ENCODE measurements at regions not wholly inside any gene's neighbourhood (a gene's known extent, or its start where the extent isn't known, plus 50 kb on each side); places are given as distances from the start of the nearest gene placed in this dataset.
"Not testable (repeated sequence)": the region's sequence is repeated elsewhere in the genome, so short reads cannot be mapped to it uniquely, and the experiment has no call there.

DNA sequence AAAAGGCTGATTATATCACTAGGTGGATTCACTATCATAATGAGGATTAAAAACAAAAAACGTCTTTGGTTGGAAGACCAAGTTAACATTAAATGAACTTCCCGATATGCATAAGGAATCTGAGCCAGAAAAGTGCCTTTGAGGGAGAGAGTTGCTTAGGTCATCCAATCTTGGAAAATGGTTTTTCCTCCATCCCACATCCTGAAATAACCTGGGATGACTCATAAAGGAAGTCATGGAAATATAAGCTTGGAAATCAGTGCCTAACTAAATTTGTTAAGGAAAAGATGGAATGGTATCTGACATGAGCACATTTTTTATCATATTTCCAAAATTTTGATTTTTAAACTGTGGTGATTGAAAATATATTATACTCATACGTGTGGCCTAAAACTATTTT, 66.0 kb downstream of the KBTBD8 start:
- in situ Hi-C loops (cut with MboI; ENCODE audit: low pct_unique_long_range_greater_than_20kb, low sequenced_read_pairs) = no loop called here
- DNase-seq = no peak

DNA sequence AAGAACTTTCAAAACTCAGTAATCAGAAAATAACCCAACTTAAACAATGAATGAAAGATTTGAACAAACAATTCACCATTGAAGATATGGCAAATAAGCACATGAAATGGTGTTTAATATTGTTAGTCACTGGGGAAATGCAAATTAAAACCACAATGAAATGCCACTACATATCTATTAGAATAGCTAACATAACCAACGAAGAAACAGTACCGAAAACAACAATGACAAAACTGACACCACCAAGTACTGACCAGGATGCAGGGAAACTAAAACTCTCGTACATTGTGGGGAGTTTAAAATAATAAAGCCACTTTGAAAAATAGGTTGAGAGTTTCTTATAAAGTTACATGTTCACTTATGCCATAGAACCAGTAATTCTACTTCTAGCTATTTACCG, 69.1 kb downstream of the KBTBD8 start:
- in situ Hi-C loops (cut with MboI; ENCODE audit: low pct_unique_long_range_greater_than_20kb, low sequenced_read_pairs) = no loop called here
- DNase-seq = no peak

DNA sequence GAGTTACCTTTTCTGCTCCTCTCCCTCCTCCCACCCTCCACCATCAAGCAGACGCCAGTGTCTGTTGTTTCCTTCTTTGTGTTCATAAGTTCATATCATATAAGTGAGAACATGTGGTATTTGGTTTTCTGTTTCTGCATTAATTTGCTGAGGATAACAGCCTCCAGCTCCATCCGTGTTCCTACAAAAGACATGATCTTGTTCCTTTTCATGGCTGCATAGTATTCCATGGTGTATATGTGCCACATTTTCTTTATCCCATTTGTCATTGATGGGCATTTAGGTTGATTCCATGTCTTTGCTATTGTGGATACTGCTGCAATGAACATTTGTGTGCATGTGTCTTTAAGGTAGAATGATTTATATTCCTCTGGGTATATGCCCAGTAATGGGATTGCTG, 74.5 kb downstream of the KBTBD8 start:
- in situ Hi-C loops (cut with MboI; ENCODE audit: low pct_unique_long_range_greater_than_20kb, low sequenced_read_pairs); DNase-seq: not testable (repeated sequence)

DNA sequence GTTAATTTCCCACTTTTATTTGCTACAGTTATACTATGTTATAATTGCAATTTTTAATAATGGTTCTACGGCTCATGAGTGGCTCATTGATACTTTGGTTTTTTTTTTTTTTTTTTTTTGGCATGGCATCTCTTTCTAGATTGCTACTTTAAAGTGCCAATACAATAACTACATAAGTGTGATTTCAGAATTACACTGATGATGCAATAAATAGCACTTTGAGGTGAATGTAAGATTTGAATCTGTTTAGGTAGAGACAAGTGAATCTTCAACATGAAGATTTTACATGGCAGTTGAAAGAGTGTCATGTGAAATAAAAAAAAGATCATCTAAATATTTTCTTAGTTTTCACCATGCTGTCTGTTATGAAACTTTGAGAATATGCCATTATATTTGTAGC, 75.7 kb downstream of the KBTBD8 start:
- in situ Hi-C loops (cut with MboI; ENCODE audit: low pct_unique_long_range_greater_than_20kb, low sequenced_read_pairs) = no loop called here
- no peak for DNase-seq

DNA sequence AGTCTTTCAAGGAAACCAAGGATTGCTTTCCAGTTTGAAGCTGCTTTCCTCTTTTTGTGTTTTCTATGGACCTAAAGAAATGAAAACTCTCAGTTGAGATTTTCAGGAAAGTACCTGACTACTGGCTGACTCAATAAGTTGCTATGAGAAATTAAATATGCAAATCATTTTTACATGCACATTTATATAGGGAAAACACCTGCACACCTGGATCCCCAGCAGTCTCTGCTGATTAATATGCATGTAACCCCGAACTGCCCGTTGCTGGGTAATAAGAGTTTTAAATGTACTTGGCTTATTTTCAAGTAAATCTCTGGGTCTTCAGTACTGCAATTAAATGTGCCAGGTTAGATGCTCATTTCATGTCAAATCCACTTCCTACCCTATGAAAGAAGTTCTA, 77.2 kb downstream of the KBTBD8 start:
- DNase-seq = no peak
- in situ Hi-C loops (cut with MboI; ENCODE audit: low pct_unique_long_range_greater_than_20kb, low sequenced_read_pairs) = no loop called here

DNA sequence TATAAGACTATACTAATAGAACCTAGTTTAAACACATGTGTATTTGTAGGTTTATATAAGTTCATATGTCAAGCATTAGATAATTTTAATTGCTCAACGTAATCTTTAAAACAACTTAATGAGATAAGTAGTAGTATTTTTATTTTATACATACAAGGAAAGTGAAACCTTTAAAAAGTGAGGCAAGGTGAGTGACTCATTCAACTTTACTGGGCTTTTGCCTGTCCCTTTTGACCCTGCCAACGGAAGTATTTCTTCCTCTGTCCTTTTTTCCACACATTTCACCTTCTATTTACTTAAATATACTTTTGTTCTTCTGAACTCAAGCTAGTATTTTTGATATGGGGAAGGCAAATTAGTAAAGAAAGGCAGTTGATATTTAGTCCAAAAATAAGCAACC, 78.5 kb downstream of the KBTBD8 start:
- no peak for DNase-seq
- in situ Hi-C loops (cut with MboI; ENCODE audit: low pct_unique_long_range_greater_than_20kb, low sequenced_read_pairs) = no loop called here

DNA sequence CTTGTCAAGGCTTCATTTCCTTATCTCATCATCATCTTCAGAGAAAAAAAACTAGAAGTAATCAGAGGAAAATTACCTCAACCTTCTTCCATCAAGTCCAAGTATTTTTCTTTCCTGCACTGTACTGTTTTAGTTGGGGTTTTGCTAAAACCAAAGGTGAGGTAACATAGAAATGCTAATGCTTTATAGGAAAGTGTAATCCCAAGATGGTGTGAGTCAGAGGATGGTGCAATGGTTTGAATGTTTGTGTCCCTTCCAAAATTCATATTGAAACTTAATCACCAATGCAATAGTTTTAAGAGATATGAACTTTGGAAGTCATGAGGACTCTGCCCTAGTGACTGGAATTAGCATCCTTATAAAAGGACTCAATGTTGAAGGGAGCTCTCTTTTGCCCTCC, 79.5 kb downstream of the KBTBD8 start:
- DNase-seq = no peak
- in situ Hi-C loops (cut with MboI; ENCODE audit: low pct_unique_long_range_greater_than_20kb, low sequenced_read_pairs) = no loop called here

DNA sequence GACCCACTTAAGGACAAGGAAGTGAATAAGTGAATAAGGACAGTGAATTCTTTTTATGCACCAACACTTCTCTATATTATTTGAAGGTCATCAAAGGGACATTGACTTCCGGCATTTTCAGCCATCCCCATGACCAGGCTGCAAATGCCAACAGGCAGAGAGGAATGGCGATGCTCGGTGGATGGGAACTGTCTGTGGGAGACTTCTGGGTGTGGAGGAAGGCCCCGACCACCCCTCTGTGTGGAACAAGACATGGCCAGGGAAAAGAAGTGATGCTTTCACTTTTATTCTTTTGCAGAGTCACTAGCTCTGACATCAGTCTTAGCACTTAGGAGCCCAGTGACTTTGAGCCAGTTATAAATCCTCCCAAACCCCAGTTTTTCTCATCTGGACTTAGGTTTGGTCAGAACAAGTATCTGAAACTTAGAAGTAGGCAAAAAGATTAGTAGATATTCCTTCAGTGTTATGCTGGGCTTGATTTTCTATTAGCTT, 84.5 kb downstream of the KBTBD8 start:
- in situ Hi-C loops (cut with MboI; ENCODE audit: low pct_unique_long_range_greater_than_20kb, low sequenced_read_pairs) = no loop called here
- no peak for DNase-seq

DNA sequence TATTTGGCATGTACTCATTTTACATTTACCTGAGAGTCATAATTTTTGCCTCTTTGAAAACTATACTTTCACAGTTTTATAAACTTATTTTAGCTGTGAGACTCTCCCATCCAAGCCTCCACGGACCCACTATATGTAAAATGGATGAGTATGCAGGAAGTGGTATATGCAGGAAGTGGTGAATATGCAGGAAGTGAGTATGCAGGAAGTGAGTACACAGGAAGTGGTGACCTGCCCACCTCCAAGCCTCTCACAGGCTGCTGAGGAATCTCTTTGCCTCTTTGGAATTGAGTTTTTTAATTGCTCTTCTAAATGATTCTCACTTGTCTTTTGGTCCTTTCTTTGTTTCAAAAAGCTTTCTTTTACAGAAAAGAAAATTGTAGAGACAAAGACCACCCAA, 85.2 kb downstream of the KBTBD8 start:
- peak; percentile 52 for DNase-seq
- in situ Hi-C loops (cut with MboI; ENCODE audit: low pct_unique_long_range_greater_than_20kb, low sequenced_read_pairs) = no loop called here

DNA sequence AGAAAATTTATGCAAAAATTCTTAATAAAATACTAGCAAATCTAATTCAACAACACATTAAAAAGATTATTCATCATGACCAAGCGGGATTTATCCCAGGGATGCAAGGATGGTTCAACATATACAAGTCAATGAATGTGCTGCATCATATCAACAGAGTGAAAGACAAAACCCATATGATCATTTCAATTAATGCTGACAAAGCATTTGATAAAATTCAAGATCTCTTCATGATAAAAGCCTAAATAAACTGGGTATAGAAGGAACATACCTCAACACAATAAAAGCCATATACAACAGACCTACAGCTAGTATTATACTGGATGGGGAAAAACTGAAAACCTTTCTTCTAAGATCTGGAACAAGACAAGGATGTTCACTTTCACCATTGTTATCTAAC, 89.7 kb downstream of the KBTBD8 start:
- in situ Hi-C loops (cut with MboI; ENCODE audit: low pct_unique_long_range_greater_than_20kb, low sequenced_read_pairs) = no loop called here

DNA sequence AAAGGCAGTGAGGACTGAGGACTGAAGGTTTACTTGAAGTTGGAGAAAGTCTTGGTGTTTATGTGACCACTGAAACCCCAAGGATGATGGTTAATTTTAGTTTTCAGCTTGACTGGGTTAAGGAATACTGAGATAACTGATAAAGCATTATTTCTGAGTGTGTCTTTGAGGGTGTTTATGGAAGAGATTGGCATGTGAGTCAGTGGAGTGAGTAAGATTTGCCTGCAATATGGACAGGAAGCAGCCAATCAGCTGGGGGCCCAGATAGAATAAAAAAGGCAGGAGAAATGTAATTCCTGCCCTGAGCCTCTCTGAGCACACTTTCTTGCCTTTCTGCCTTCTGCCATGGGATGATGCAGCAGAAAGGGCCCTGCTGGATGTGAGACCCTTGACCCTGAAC, 92.4 kb downstream of the KBTBD8 start:
- in situ Hi-C loops (cut with MboI; ENCODE audit: low pct_unique_long_range_greater_than_20kb, low sequenced_read_pairs) = no loop called here
- DNase-seq = no peak

More for the DNA sequence above, 89.7 kb downstream of the KBTBD8 start:
- DNase-seq = no peak

DNA sequence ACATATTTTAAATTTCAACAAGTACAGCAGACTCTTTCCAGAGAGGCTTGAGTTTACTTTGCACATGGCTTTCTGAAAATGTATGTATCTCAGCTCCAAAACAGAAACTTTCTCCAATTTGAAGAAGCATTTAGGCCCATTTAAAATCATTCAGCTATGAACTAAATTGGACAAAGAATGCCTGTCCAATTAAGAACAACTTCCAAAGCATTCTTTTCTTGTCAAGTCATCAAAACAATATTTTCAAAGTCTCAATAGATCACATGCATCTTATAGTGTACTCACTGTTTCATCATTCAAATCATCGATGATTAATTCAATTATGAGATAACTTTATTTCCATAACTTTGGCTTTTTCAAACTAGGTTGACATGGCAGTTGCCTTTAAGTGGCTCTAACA, 95.2 kb downstream of the KBTBD8 start:
- DNase-seq = no peak
- in situ Hi-C loops (cut with MboI; ENCODE audit: low pct_unique_long_range_greater_than_20kb, low sequenced_read_pairs) = no loop called here

DNA sequence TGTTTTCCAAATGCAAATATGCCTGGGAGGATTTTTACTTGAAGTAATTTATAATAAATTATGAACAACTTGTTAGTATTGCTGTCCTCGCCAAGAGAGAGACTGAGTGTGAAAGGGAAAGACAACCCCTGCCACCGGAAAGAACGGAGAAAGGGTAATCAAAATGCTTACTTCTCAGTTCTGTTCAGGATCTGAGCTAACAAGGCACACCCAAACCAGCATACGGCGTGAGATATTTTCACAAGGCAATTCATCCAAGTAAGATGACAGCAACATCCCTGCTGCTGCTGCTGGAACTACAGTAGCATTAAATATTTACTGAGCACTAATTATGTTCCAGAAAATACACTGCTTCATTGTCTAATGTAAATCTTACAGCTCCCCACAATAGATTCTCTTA, 96.1 kb downstream of the KBTBD8 start:
- no peak for DNase-seq
- in situ Hi-C loops (cut with MboI; ENCODE audit: low pct_unique_long_range_greater_than_20kb, low sequenced_read_pairs) = no loop called here

DNA sequence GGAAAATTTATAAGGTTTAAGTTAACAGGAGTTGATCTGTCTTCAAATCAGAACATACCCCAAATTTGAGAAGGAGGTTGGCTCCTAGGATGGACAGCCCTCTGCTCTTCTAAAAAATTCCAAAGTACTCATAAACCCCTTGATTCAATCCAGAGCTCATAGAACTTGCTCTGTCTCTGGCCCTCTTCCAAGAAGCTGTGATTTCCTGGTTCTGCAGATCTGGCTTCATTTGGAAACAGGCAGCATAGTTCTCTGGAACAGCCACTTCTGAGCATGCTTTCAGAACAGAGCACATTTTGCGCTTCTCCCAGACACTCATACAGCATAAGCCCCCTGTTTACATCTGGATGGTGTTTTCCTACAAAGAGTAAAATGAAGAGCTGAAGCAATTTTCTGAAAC, 96.7 kb downstream of the KBTBD8 start:
- in situ Hi-C loops (cut with MboI; ENCODE audit: low pct_unique_long_range_greater_than_20kb, low sequenced_read_pairs) = no loop called here

DNA sequence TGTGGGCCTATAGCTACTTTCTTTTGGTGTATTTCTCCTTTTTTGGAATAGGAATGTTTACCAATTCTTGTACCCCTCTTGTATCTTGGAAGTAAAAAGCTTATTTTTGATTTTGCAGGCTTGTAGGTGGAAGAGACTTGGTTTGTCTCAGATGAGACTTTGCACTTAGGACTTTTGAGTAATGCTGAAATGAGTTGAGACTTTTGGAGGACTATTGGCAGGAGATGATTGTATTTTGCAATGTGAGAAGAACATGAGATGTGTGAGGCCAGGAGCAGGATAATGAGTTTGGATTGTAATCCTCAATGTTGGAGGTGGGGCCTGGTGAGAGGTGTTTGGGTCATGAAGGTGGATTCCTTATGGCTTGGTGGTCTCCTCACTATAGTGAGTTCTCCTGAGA, 106.3 kb downstream of the KBTBD8 start:
- in situ Hi-C loops (cut with MboI; ENCODE audit: low pct_unique_long_range_greater_than_20kb, low sequenced_read_pairs) = no loop called here
- DNase-seq = no peak

More for the DNA sequence above, 96.7 kb downstream of the KBTBD8 start:
- DNase-seq = no peak

DNA sequence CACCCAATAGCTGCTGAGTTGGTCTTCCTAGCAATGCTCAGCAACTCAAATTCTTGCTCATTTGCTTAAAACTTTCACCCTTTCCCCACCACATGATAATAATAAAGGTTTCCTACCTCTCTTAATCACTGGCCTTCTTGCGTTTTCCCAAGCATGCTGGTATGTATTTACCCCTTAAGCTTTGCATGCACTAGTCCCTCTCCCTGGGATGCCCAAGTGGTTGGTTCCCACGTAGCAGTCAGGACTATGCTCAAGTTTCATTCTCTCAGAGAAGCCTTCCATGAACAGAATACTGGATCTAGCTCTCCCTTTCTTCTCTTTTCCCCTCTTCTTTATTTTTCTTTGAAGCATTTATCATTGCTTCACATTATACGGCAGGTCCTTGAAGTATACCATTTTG, 108.8 kb downstream of the KBTBD8 start:
- in situ Hi-C loops (cut with MboI; ENCODE audit: low pct_unique_long_range_greater_than_20kb, low sequenced_read_pairs) = no loop called here
- DNase-seq = no peak

DNA sequence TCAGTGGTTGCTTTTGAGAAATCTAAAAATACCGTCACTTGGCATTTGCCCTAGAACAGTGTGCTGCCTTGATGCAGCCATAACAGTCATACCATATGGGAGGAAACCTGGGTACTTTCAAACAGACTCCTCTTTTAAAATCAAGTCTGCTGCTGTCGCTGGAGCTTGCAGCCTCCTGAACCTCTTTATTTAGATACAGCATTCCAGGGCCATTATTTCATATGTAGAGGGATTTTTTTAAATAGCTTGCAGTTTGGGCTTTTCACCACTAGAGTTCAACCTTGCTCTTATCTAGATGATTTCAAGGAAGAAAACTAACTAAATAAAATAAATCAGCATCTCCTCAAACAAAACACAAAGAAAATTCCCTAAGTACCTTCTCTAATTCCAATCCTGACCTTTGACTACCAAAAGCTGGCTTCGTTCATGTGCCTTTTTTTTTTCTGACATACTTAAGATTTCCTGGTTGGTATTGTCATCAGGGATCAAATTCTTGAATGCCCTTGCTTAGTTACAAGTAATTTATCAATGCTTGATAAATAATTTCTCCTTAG, 111.6 kb downstream of the KBTBD8 start:
- DNase-seq = peak; percentile 61
- in situ Hi-C loops (cut with MboI; ENCODE audit: low pct_unique_long_range_greater_than_20kb, low sequenced_read_pairs) = no loop called here

DNA sequence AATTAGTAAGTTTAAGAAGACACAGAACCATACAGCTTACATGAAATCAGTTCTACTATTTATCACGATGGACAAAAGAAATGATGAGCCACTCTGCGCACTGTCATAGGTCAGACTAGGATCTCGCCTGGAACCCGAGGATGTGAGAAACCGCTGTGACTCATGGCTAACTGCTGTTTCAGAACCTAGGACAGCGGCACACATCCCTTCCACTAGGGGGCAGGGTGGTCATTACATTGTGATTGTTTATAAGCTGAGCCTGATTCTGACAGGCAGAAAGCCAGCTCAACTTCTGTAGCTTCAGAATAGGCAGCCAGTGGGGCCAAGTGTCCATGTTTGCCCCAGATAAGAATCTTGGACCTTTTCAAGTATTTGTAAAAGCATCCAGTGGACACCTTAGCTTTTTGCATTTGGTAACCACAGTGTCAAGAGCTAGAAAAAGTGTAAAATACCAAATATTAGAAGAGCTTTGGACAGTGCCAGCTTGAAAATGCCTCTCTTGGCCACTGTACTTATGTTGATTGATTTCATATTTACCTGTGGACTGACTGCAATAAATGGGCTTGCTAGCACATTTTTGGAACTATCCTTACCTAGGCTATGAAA, 115.8 kb downstream of the KBTBD8 start:
- in situ Hi-C loops (cut with MboI; ENCODE audit: low pct_unique_long_range_greater_than_20kb, low sequenced_read_pairs) = no loop called here
- peak; percentile 84 for DNase-seq

DNA sequence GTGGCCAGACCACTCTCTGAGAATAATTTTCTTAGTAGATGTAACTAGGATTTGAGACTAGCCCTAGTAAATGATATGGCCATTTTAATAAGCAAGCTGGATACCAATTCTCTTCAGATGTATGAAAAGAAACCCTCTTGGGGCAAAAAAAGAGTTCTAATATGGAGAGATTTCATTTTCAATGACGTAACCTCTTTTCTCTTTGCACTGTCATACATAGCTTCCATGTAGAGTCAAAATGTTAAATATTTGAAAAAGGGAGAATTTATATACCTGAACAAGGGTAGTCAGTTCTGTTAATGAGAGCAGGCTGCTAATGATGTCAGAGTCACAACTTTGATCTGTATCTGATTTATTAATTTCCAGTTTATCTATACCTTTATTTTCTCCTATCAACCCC, 120.0 kb downstream of the KBTBD8 start:
- in situ Hi-C loops (cut with MboI; ENCODE audit: low pct_unique_long_range_greater_than_20kb, low sequenced_read_pairs) = no loop called here
- no peak for DNase-seq

DNA sequence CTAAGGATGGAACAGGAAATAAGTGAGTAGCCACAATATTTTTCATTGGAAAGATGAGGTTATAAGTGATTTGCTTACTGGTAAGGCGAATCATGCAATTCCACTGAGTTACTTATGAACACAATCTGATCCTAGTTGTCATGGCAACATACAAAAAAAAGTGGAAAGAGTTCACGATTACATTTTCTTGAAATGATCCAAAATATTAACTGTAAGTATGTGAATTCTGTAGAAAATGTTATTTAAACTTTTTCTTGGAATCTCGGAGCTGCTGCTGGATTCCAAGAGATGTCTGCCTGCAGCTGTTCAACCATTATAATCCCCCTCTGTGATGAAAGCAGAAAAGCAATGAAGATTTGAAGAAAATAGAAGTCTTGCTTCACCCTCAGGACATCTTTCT, 120.5 kb downstream of the KBTBD8 start:
- in situ Hi-C loops (cut with MboI; ENCODE audit: low pct_unique_long_range_greater_than_20kb, low sequenced_read_pairs) = no loop called here
- no peak for DNase-seq

DNA sequence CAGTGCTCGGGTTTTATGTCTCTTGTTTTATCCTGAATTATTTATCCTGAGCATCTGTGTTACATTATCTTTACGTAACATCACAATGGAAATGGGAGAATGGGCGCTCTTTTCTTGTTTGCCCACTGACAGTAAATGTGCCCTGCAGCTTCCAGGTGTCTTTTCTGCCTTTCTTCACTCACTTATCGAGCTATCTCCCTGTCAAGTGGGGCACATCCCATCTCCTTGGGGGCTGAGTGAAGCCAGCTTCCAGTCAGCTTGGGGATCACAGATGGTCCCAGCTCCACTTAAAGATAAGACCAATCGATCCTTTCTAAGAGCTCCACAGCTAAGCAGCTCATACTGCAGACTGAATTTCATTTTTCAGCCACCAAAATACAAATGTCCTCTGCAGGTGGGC, 125.8 kb downstream of the KBTBD8 start:
- no peak for DNase-seq
- in situ Hi-C loops (cut with MboI; ENCODE audit: low pct_unique_long_range_greater_than_20kb, low sequenced_read_pairs) = no loop called here
